ENCODE measurements at regions not wholly inside any gene's neighbourhood (a gene's known extent, or its start where the extent isn't known, plus 50 kb on each side); places are given as distances from the start of the nearest gene placed in this dataset.

DNA sequence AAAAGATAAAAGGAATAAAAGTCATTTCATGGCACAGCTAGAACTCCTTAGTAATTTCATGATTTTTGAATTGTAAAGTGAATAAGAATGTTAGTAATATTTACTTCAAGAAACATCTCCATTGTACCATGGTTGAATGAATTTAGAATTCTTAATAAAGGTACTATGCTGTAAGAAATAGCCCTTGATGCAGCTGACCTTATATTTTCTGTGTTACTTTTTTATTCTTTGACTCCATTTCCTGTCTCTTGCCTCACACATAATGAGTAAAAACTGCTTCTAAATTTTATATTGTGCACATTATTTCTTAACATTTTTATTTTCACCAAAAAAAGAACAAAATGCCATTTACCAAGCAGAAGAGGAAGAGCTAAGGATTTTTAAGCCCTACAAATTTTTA lies 81.9 kb upstream of the PDHA2 start:
- Mint-ChIP-seq H3K27me3 (ENCODE audit: low read depth) (no peaks in the 10 kb centered on the region), H3K36me3 (ENCODE audit: low read depth) (no peaks in the 10 kb centered on the region), H3K9me3 (peaks cover 6% of the 10 kb centered on the region), H3K4me3 (no peak overlapping the region), H3K4me1 (no peaks in the 10 kb centered on the region), H3K27ac (peak overlapping the region in 1 of 3 experiments; percentile 9)
- TF ChIP-seq, protein P1, sequence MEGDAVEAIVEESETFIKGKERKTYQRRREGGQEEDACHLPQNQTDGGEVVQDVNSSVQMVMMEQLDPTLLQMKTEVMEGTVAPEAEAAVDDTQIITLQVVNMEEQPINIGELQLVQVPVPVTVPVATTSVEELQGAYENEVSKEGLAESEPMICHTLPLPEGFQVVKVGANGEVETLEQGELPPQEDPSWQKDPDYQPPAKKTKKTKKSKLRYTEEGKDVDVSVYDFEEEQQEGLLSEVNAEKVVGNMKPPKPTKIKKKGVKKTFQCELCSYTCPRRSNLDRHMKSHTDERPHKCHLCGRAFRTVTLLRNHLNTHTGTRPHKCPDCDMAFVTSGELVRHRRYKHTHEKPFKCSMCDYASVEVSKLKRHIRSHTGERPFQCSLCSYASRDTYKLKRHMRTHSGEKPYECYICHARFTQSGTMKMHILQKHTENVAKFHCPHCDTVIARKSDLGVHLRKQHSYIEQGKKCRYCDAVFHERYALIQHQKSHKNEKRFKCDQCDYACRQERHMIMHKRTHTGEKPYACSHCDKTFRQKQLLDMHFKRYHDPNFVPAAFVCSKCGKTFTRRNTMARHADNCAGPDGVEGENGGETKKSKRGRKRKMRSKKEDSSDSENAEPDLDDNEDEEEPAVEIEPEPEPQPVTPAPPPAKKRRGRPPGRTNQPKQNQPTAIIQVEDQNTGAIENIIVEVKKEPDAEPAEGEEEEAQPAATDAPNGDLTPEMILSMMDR (IDR thresholded peaks at IDR 0.05; ENCODE audit: unreplicated experiment in 3 of 3), result no peak

DNA sequence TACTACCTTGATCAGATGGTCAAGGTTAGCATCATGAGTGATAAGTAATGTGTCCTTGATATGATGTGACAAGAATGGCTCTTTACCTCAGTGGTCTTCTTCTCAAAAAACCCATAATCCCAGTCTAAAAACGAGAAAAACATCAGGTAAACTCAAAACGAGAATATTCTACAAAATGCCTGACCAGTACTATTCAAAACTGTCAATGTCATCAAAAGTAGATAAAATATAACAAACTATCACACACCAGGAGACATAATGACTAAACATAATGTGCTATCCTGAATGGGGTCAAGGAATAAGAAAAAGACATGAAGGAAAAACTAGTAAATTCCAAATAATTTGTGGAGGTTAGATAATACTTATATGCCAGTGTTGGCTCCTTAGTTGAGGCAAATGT lies 85.2 kb upstream of the PDHA2 start:
- H3K27ac Mint-ChIP-seq, result no peak overlapping the region
- H3K4me1 Mint-ChIP-seq, result no peaks in the 10 kb centered on the region
- TF ChIP-seq, protein P1 (IDR thresholded peaks at IDR 0.05; ENCODE audit: unreplicated experiment in 3 of 3), result no peak
- no peaks in the 10 kb centered on the region for H3K36me3 Mint-ChIP-seq (ENCODE audit: low read depth)
- H3K4me3 Mint-ChIP-seq, result no peak overlapping the region
- H3K27me3 Mint-ChIP-seq (ENCODE audit: low read depth), result no peaks in the 10 kb centered on the region
- H3K9me3 Mint-ChIP-seq, result no peaks in the 10 kb centered on the region

DNA sequence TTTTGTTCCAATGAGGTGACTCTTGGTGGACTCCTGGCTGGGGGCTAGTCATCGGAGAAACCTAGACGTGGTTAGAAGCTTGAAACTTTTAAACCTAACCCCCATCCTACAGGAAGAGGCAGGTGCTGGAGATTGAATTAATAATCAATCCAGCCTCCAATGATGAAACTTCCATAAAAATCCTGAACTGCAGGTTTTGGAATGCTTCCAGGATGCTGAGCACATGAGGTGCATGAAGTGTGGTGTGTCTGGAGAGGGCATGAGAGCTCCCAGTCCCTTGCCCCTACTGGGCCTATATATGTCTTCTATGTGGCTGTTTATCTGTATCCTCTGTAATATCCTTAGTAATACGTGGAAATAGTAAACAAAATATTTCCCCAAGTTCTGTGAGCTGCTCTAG lies 90.7 kb upstream of the PDHA2 start:
- H3K27me3 Mint-ChIP-seq (ENCODE audit: low read depth), result no peaks in the 10 kb centered on the region
- peaks cover 6% of the 10 kb centered on the region for H3K9me3 Mint-ChIP-seq
- H3K4me3 Mint-ChIP-seq, result no peak overlapping the region
- H3K4me1 Mint-ChIP-seq, result no peaks in the 10 kb centered on the region
- H3K36me3 Mint-ChIP-seq (ENCODE audit: low read depth), result no peaks in the 10 kb centered on the region
- TF ChIP-seq, protein P1 (IDR thresholded peaks at IDR 0.05; ENCODE audit: unreplicated experiment in 3 of 3), result no peak
- no peak overlapping the region for H3K27ac Mint-ChIP-seq

DNA sequence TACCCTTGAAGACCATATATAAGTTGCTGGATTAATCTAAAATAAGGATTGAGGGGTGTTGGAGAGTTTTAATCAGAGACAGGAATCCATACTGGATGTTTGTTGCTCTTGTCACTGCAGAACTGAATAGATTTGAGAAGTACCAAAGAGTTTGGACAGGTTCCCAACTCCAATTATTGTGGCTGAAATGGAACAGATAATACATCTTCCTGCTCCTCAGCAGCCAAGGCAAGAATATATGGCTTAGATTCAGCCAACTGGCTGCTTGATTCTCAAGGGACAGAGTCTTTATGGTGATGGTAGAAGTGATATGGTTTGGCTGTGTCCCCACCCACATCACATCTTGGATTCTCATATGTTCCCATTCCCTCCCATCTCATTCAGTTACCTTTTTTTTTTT lies 97.0 kb upstream of the PDHA2 start:
- TF ChIP-seq, protein P1 (IDR thresholded peaks at IDR 0.05; ENCODE audit: unreplicated experiment in 3 of 3), result no peak

DNA sequence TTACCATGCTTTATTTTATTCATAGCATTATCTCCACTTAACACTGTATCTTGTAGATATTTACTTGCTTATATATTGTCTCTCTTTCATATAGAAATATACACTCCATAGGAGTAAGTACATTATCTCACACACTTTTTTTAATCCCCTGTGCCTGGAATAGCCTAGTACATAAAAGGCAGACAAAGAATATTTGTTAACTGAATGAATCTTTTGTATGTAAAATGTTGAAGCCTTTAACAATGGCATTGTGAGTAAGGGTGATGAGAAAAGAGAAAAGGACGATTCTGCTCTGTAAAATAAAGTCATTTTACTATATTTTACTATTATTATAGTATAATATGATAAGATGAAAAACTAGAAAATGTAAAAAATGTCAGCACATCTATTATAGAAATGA lies 97.7 kb upstream of the PDHA2 start:
- TF ChIP-seq, protein P1 (IDR thresholded peaks at IDR 0.05; ENCODE audit: unreplicated experiment in 3 of 3), result no peak
- no peaks in the 10 kb centered on the region for H3K4me1 Mint-ChIP-seq
- peaks cover 17% of the 10 kb centered on the region for H3K9me3 Mint-ChIP-seq
- H3K4me3 Mint-ChIP-seq, result no peak overlapping the region
- H3K27me3 Mint-ChIP-seq (ENCODE audit: low read depth), result no peaks in the 10 kb centered on the region
- peaks cover 4% of the 10 kb centered on the region for H3K36me3 Mint-ChIP-seq (ENCODE audit: low read depth)
- H3K27ac Mint-ChIP-seq, result no peak overlapping the region

More for the DNA sequence above, 97.0 kb upstream of the PDHA2 start:
- no peaks in the 10 kb centered on the region for H3K4me1 Mint-ChIP-seq
- H3K36me3 Mint-ChIP-seq (ENCODE audit: low read depth), result peaks cover 4% of the 10 kb centered on the region
- H3K9me3 Mint-ChIP-seq, result peaks cover 17% of the 10 kb centered on the region
- no peak overlapping the region for H3K4me3 Mint-ChIP-seq
- no peaks in the 10 kb centered on the region for H3K27me3 Mint-ChIP-seq (ENCODE audit: low read depth)
- H3K27ac Mint-ChIP-seq, result no peak overlapping the region

DNA sequence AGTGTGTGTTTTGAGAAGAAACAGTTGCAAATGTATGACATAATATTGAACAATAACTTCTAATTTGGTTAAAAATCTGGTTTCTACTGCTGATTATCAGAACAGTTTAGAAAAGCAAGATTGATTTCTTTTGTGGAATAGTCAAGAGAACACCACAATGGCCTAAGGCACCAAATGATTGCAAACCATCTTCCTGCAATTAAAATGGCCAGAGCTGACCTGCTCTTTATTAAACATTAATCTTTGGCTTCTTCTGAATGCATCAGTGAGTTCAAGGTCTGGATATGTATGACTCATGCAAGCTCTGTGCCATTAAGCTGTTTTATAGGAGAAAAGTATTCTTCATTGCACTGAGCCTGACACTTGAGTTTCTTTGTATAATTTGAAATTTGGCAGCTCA lies 107.8 kb upstream of the PDHA2 start:
- no peaks in the 10 kb centered on the region for H3K27me3 Mint-ChIP-seq (ENCODE audit: low read depth)
- H3K9me3 Mint-ChIP-seq, result peaks cover 3% of the 10 kb centered on the region
- no peaks in the 10 kb centered on the region for H3K36me3 Mint-ChIP-seq (ENCODE audit: low read depth)
- TF ChIP-seq, protein P1 (IDR thresholded peaks at IDR 0.05; ENCODE audit: unreplicated experiment in 3 of 3), result no peak
- H3K4me3 Mint-ChIP-seq, result no peak overlapping the region
- peaks cover 10% of the 10 kb centered on the region for H3K4me1 Mint-ChIP-seq
- H3K27ac Mint-ChIP-seq, result peak overlapping the region; percentile 68 to 82 (median 81)

Data from nephron (organoid).